GM12878 (cell line): ENCODE measurements at regions not wholly inside any gene's neighbourhood (a gene's known extent, or its start where the extent isn't known, plus 50 kb on each side); places are given as distances from the start of the nearest gene placed in this dataset.

Experiments
- BHLHE40 ChIP-seq, 2 experiments: fragments of 450-650 bp in 1 of 2; IDR thresholded peaks; 2 replicates each; pipeline ENCODE4 v1.6.1; 2011 to 2017; ENCODE audit warnings: low read depth in 2 of 2, borderline replicate concordance in 1 of 2, improper control_type of control experiment in 1 of 2, low read length in 1 of 2, mild to moderate bottlenecking in 1 of 2
- CREB1 ChIP-seq: IDR thresholded peaks from 2 replicates; pipeline ENCODE4 v1.6.1; 2012; ENCODE audit warnings: low read depth, mild to moderate bottlenecking, inconsistent platforms
- DPF2 ChIP-seq: fragments of 450-650 bp; IDR thresholded peaks from 2 replicates; pipeline ENCODE4 v1.6.1; 2017; ENCODE audit warnings: mild to moderate bottlenecking
- E4F1 ChIP-seq: fragments of 450-650 bp; IDR thresholded peaks from 2 replicates; pipeline ENCODE4 v1.6.1; 2018; ENCODE audit warnings: borderline replicate concordance, mild to moderate bottlenecking; ENCODE audit not compliant: partially characterized antibody
- HDAC6 ChIP-seq: fragments of 200-600 bp; sonication (generic); IDR thresholded peaks from one replicate; pipeline ENCODE4 v1.8.0; 2017; ENCODE audit warnings: antibody characterized with exemption; ENCODE audit not compliant: unreplicated experiment
- IRF4 ChIP-seq: IDR thresholded peaks from 2 replicates; pipeline ENCODE4 v1.6.1; 2011; ENCODE audit warnings: low read depth, low read length
- NKRF ChIP-seq: fragments of 450-650 bp; conservative IDR thresholded peaks from 2 replicates; pipeline ENCODE4 v1.6.1; 2017; ENCODE audit warnings: mild to moderate bottlenecking, moderate library complexity
- RAD51 ChIP-seq: fragments of 450-650 bp; IDR thresholded peaks from 2 replicates; pipeline ENCODE4 v1.6.1; 2016; ENCODE audit warnings: moderate library complexity, mild to moderate bottlenecking, inconsistent platforms
- SMARCA5 ChIP-seq: fragments of 450-650 bp; IDR thresholded peaks from 2 replicates; pipeline ENCODE4 v1.6.1; 2017; ENCODE audit warnings: mild to moderate bottlenecking
- SREBF2 ChIP-seq: IDR thresholded peaks from 2 replicates; pipeline ENCODE4 v1.6.1; 2012; ENCODE audit warnings: mild to moderate bottlenecking, low read length
- TAF1 ChIP-seq: IDR thresholded peaks from 2 replicates; pipeline ENCODE4 v1.6.1; 2011; ENCODE audit warnings: mild to moderate bottlenecking, low read depth, low read length, borderline replicate concordance
- ZBTB33 ChIP-seq: fragments of 450-650 bp; IDR thresholded peaks from 2 replicates; pipeline ENCODE4 v1.6.1; 2017; ENCODE audit warnings: mild to moderate bottlenecking

GRCh38 chr6:141992109-141992508, 140.6 kb upstream of the GJE1 start (continued):
- no peak for TF ChIP-seq E4F1
- no peak for TF ChIP-seq DPF2
- TF ChIP-seq HDAC6, result no peak
- no peak for TF ChIP-seq TAF1
- TF ChIP-seq SREBF2, result no peak
- no peak for TF ChIP-seq SMARCA5
- TF ChIP-seq RAD51, result no peak
- no peak for TF ChIP-seq BHLHE40 (IDR thresholded peaks at IDR 0.05; ENCODE audit: borderline replicate concordance in 1 of 2, low read depth in 2 of 2, low read length in 1 of 2)
- TF ChIP-seq ZBTB33, result no peak
- no peak for TF ChIP-seq NKRF
- no peak for TF ChIP-seq IRF4
- no peak for TF ChIP-seq CREB1
- TF ChIP-seq, all 136 proteins: peak for 0
